GM10248 (cell line): ENCODE measurements at regions not wholly inside any gene's neighbourhood (a gene's known extent, or its start where the extent isn't known, plus 50 kb on each side); places are given as distances from the start of the nearest gene placed in this dataset.
"Not testable (repeated sequence)": the region's sequence is repeated elsewhere in the genome, so short reads cannot be mapped to it uniquely, and the experiment has no call there.

Experiments
- CTCF ChIA-PET: fragments of 300-600 bp; sonication (Branson Sonifier 250); formaldehyde crosslinking; extraction: SDS; loops from one replicate; lab custom pipeline; 2021; ENCODE audit warnings: antibody characterized with exemption; lab: Yijun Ruan, JAX
- POLR2A ChIA-PET: fragments of 350-650 bp; sonication (Branson Sonifier 250); formaldehyde crosslinking; extraction: SDS; loops from one replicate; lab custom pipeline; 2020; ENCODE audit warnings: antibody characterized with exemption; lab: Yijun Ruan, JAX
- DNase-seq: peaks from one replicate; pipeline ENCODE4 v3.0.0; 2012; ENCODE audit errors: extremely low spot score
- TF ChIP-seq, protein P1 (sequence below): IDR thresholded peaks from 2 replicates; pipeline ENCODE4 v1.5.1; 2012; ENCODE audit warnings: mild to moderate bottlenecking, low read depth; ENCODE audit errors: extremely low read depth, missing control alignments, control extremely low read depth

DNA sequence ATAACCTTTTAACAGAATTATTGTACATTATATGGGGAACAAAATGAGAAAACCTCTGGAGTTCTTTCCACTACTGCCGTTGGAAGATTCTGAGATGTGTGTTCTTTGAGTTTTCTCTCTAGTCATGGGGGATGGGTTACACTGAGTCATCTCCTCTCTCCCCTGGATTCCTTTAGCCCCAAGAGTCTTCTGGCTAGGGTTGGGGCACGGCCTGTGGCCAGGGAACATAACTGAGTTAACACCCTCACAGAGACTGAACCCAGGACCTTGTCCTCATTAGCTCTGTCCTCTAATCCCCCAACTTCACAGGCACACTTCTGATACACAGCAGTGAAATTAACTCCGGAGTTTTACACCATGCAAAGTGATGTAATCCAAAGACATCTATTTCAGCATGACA, 142.3 kb upstream of the F9 start:
- TF ChIP-seq, protein P1, sequence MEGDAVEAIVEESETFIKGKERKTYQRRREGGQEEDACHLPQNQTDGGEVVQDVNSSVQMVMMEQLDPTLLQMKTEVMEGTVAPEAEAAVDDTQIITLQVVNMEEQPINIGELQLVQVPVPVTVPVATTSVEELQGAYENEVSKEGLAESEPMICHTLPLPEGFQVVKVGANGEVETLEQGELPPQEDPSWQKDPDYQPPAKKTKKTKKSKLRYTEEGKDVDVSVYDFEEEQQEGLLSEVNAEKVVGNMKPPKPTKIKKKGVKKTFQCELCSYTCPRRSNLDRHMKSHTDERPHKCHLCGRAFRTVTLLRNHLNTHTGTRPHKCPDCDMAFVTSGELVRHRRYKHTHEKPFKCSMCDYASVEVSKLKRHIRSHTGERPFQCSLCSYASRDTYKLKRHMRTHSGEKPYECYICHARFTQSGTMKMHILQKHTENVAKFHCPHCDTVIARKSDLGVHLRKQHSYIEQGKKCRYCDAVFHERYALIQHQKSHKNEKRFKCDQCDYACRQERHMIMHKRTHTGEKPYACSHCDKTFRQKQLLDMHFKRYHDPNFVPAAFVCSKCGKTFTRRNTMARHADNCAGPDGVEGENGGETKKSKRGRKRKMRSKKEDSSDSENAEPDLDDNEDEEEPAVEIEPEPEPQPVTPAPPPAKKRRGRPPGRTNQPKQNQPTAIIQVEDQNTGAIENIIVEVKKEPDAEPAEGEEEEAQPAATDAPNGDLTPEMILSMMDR, result no peak
- DNase-seq, result no peak
- ChIA-PET POLR2A (no interaction called here), CTCF (no interaction called here)

DNA sequence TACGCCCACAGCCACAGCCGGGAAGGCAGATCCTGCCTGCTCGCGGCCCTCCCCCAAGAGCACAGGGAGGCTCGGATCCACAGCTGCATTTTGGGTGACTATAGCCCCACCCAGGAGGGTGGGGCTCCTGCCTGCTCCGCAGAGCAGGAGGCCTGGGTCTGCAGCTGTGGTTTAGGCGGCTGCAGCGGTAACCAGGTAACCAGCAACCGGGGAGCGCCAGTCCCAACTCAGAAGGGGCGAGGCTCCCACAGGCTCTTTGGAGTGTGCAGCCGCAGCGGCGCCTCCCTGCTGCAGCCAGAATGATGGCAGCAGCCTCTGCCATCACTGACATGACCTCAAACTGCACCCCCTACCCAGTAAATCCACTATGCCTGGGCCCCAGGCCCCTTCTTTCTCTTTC, 148.0 kb upstream of the F9 start:
- POLR2A ChIA-PET, result no interaction called here
- no peak for DNase-seq
- TF ChIP-seq, protein P1, result no peak
- CTCF ChIA-PET, result no interaction called here

DNA sequence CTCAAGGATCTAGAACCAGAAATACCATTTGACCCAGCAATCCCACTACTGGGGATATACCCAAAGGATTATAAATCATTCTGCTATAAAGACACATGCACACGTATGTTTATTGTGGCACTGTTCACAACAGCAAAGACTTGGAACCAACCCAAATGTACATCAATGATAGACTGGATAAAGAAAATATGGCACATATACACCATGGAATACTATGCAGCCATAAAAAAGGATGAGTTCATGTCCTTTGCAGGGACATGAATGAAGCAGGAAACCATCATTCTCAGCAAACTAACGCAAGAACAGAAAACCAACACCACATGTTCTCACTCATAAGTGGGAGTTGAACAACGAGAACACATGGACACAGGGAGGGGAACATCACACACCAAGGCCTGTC, 154.0 kb upstream of the F9 start:
- CTCF ChIA-PET, POLR2A ChIA-PET, DNase-seq: not testable (repeated sequence)

DNA sequence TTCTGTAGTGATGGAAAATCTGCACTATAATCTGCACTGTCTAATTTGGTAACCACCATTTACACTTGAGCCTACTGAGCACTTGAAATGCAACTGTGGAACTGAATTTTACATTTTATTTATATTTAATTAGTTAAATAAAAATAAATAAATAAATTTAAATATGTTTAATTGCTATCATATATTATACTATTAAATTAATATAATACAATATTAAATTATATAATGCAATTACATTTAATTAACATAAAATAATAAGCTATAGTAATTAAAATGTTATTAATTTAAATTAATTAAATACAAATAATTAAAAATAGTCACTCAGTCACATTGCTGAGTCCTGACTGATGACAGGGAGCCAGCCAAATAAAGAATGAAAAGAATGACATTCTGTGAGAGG, 170.2 kb upstream of the F9 start:
- POLR2A ChIA-PET, result no interaction called here

DNA sequence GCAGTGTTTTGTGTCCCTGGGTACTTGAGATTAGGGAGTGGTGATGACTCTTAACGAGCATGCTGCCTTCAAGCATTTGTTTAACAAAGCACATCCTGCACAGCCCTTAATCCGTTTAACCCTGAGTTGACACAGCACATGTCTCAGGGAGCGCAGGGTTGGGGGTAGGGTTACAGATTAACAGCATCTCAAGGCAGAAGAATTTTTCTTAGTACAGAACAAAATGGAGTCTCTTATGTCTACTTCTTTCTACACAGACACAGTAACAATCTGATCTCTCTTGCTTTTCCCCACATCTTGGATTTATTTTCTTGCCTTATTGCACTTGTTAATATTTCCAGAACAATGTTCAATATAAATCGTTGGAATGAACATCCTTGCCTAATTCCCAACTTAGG, 187.9 kb upstream of the F9 start:
- DNase-seq, POLR2A ChIA-PET, CTCF ChIA-PET: not testable (repeated sequence)

More for the DNA sequence above, 170.2 kb upstream of the F9 start:
- CTCF ChIA-PET, result no interaction called here
- DNase-seq, result no peak
- TF ChIP-seq, protein P1, result no peak

DNA sequence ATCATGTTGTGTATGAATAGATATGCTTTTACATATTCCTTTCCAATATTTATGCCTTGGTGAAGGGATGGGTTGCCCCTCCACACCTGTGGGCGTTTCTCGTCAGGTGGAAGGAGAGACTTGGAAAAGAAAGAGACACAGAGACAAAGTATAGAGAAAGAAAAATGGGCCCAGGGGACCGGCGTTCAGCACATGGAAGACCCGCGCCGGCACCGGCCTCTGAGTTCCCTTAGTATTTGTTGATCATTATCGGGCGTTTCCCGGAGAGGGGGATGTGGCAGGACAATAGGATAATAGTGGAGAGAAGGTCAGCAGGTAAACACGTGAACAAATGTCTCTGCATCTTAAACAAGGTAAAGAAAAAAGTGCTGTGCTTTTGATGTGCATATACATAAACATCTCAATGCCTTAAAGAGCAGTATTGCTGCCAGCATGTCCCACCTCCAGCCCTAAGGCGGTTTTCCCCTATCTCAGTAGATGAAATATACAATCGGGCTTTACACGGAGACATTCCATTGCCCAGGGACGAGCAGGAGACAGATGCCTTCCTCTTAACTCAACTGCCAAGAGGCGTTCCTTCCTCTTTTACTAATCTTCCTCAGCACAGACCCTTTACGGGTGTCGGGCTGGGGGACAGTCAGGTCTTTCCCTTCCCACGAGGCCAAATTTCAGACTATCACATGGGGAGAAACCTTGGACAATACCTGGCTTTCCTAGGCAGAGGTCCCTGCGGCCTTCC, 188.5 kb upstream of the F9 start:
- CTCF ChIA-PET, POLR2A ChIA-PET, DNase-seq: not testable (repeated sequence)

DNA sequence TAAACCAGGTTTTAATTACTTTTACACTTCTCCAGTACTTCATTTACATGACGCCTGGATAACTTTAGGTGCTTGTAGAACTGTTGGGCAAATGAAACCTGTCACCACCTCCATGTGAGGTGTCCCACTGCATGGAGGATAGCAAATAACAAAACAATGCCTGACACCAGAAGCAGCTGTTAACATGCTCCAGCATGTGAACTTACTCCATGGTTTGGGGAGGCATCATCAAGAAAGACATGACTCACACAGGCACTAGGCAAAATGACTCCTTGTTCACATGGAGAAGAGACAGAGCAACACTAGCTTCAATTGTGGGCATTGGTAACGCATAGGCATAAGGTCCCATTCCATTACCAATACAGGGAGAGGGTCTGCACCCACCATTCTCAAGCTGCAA, 198.1 kb upstream of the F9 start:
- DNase-seq, result no peak
- POLR2A ChIA-PET, result no interaction called here
- TF ChIP-seq, protein P1, result no peak

DNA sequence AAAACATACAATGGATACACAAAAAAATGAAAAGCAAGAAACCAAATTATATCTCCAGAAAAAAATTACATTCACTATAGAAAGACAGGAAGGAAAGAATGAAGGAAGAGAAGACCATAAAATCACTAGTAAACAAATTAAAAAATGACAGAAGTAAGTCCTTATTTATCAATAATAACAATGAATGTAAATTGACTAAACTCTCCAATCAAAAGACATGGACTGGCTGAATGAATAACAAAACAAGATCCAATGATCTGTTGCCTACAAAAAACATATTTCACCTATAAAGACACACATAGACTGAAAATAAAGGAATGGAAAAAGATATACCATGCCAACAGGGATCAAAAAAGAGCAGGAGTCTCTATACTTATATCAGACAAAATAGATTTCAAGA, 203.2 kb upstream of the F9 start:
- ChIA-PET POLR2A (no interaction called here), CTCF (no interaction called here)
- no peak for DNase-seq
- TF ChIP-seq, protein P1, result no peak

More for the DNA sequence above, 198.1 kb upstream of the F9 start:
- CTCF ChIA-PET, result no interaction called here
